ENCODE measurements at regions not wholly inside any gene's neighbourhood (a gene's known extent, or its start where the extent isn't known, plus 50 kb on each side); places are given as distances from the start of the nearest gene placed in this dataset.

DNA sequence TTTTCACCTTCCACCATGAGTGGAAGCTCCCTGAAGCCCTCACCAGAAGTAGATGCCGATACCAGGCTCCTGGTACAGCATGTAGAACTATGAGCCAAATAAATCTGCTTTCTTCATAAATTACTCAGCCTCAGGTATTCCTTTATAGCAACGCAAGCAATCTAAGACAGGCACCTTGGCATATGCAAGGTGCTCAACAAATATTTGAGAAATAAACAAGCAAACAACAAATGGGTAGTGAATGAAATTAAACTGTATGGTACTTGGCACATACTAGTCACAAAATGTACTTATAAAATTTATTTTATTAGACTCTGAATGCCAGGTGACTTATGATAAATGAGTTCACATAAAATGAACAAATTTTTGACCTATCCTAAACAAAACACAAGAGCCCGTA is 220.3 kb downstream of the MAFB start:
- H3K4me3 ChIP-seq (ENCODE audit: extremely low read depth in 1 of 4, insufficient read depth in 2 of 4, low read depth in 3 of 4, low read length in 4 of 4), result no peak overlapping the region
- POLR2A ChIA-PET (ENCODE audit: partially characterized antibody), result no interaction called here

More for the DNA sequence above, 220.3 kb downstream of the MAFB start:
- Histone ChIP-seq H2AK5ac (ENCODE audit: low read depth, low read length) (no peak overlapping the region), H4K8ac (ENCODE audit: extremely low read depth, insufficient read depth, low read length) (no peak overlapping the region; the same call in 1 of the 2 replicates), H3K23ac (ENCODE audit: insufficient read length) (no peak overlapping the region), H3K36me3 (ENCODE audit: control insufficient read depth in 2 of 4, insufficient read depth in 4 of 4, low read length in 3 of 4) (no peaks in the 10 kb centered on the region), H2BK15ac (ENCODE audit: low read length) (no peak overlapping the region), H3K14ac (ENCODE audit: insufficient read length) (no peak overlapping the region), H3K27me3 (replicated peaks in 1 of 4; ENCODE audit: control insufficient read depth in 3 of 4, extremely low read depth in 1 of 4, insufficient read depth in 3 of 4, low read length in 3 of 4) (no peaks in the 10 kb centered on the region), H3K9me3 (ENCODE audit: insufficient read depth in 2 of 2, low read depth in 1 of 2, low read length in 1 of 2) (no peaks in the 10 kb centered on the region), H2BK12ac (ENCODE audit: low read depth, low read length) (no peak overlapping the region), H4K91ac (replicated peaks; ENCODE audit: insufficient read length, low read length) (no peak overlapping the region), H2BK120ac (replicated peaks; ENCODE audit: low read depth, low read length) (no peak overlapping the region), H4K20me1 (replicated peaks in 1 of 2; ENCODE audit: control insufficient read depth in 1 of 2, insufficient read depth in 2 of 2, low read length in 2 of 2) (no peaks in the 10 kb centered on the region), H2BK5ac (ENCODE audit: low read depth, low read length) (no peak overlapping the region), H3K79me1 (ENCODE audit: low read depth, low read length) (no peaks in the 10 kb centered on the region), H2AFZ (ENCODE audit: low read length) (no peak overlapping the region), H3K27ac (ENCODE audit: low read depth, low read length) (no peak overlapping the region), H3K56ac (replicated peaks; ENCODE audit: insufficient read length, low read depth, low read length) (no peak overlapping the region), H3K4me1 (replicated peaks in 1 of 4; ENCODE audit: control insufficient read depth in 3 of 4, insufficient read depth in 4 of 4, low read length in 3 of 4) (0 out of 7 replicates have a peak, but pooled peaks cover 0 to 2% (median 0%) of the 10 kb centered on the region in 4 experiments), H3K18ac (ENCODE audit: extremely low read depth, low read length) (no peak overlapping the region), H3K4me2 (ENCODE audit: insufficient read depth in 1 of 2, low read depth in 2 of 2, low read length in 2 of 2) (no peak overlapping the region), H3K4ac (replicated peaks; ENCODE audit: insufficient read length, low read depth, low read length) (no peak overlapping the region), H2BK20ac (ENCODE audit: low read length) (no peak overlapping the region), H4K5ac (ENCODE audit: insufficient read length, low read depth, low read length) (no peak overlapping the region), H3K79me2 (ENCODE audit: control insufficient read depth in 1 of 2, insufficient read depth in 2 of 2, low read length in 2 of 2) (no peaks in the 10 kb centered on the region), H3K23me2 (ENCODE audit: low read depth, low read length) (no peaks in the 10 kb centered on the region), H3K9ac (replicated peaks in 1 of 4; ENCODE audit: extremely low read depth in 1 of 4, low read depth in 3 of 4, low read length in 3 of 4) (no peak overlapping the region)
- 94% methylated on average over 3 of the region's 3 CpGs; no CpG with 5 or more reads in 1 of the 2 experiments for WGBS, 2 experiments (ENCODE audit: extremely low coverage in 1 of 2, insufficient coverage in 1 of 2, insufficient read length in 1 of 2, insufficient replicate concordance in 2 of 2, low coverage in 1 of 2, low lambda C conversion rate in 2 of 2, missing lambda C conversion rate in 1 of 2)
- FAIRE-seq (no peak), DNase-seq (ENCODE audit: low read depth in 1 of 2, low spot score in 2 of 2) (no peak)
- CTCF ChIA-PET (ENCODE audit: partially characterized antibody), result interaction anchor here (1.1 to 1.5 kb wide), 2 partner anchors 27 to 137 kb away, joined by 3 to 5 read pairs; no protein-coding TSS in a partner anchor
- TF ChIP-seq TAF7 (optimal IDR thresholded peaks at IDR 0.05; ENCODE audit: borderline replicate concordance, low read depth, low read length), result no peak
